Natural killer cell (primary cell): ENCODE measurements at regions not wholly inside any gene's neighbourhood (a gene's known extent, or its start where the extent isn't known, plus 50 kb on each side); places are given as distances from the start of the nearest gene placed in this dataset.

ENCODE experiments used
- ATAC-seq, 3 donors: fragments of 150-1000 bp in 2 of 3; fragments of 200-7000 bp in 1 of 3; cut with Tn5 transposase; 1 replicate in 1 of 3; 2 replicates in 2 of 3; pipeline ENCODE4 v1.10.0; 2021; ENCODE audit warnings: mild to moderate bottlenecking in 2 of 3, moderate library complexity in 2 of 3
- DNase-seq, 2 donors: peaks; one replicate each; pipeline versions ENCODE4 v3.0.0 to v3.0.0-alpha.2; 2013 to 2021; ENCODE audit warnings: mixed read lengths in 1 of 2
- H3K27ac ChIP-seq: one replicate; pipeline ENCODE4 v1.5.1; 2013; ENCODE audit warnings: mild to moderate bottlenecking, low read length
- H3K27me3 ChIP-seq: one replicate; pipeline ENCODE4 v1.6.1; 2013; ENCODE audit warnings: low read length; ENCODE audit not compliant: control insufficient read depth, insufficient read depth
- H3K36me3 ChIP-seq: one replicate; pipeline ENCODE4 v1.6.1; 2013; ENCODE audit warnings: low read length; ENCODE audit not compliant: control insufficient read depth, insufficient read depth
- H3K4me1 ChIP-seq: one replicate; pipeline ENCODE4 v1.6.1; 2013; ENCODE audit warnings: low read length; ENCODE audit not compliant: control insufficient read depth, insufficient read depth
- H3K4me3 ChIP-seq: one replicate; pipeline ENCODE4 v1.5.1; 2013; ENCODE audit warnings: low read length
- H3K9me3 ChIP-seq: one replicate; pipeline ENCODE4 v1.6.1; 2013; ENCODE audit warnings: low read length; ENCODE audit not compliant: control insufficient read depth, insufficient read depth
- H3K27ac Mint-ChIP-seq, 2 donors: one replicate each; pipeline ENCODE4 v1.8.0; 2022; ENCODE audit warnings: mild to moderate bottlenecking in 2 of 2, mixed read lengths in 2 of 2, moderate library complexity in 1 of 2
- H3K27me3 Mint-ChIP-seq, 2 donors: one replicate each; pipeline ENCODE4 v1.8.0; 2022; ENCODE audit warnings: low read depth in 2 of 2, mixed read lengths in 2 of 2
- H3K36me3 Mint-ChIP-seq: one replicate; pipeline ENCODE4 v1.8.0; 2022; ENCODE audit warnings: mixed read lengths
- H3K4me1 Mint-ChIP-seq, 2 donors: one replicate each; pipeline ENCODE4 v1.8.0; 2022; ENCODE audit warnings: mixed read lengths in 2 of 2
- H3K4me3 Mint-ChIP-seq: one replicate; pipeline ENCODE4 v1.8.0; 2022; ENCODE audit warnings: mild to moderate bottlenecking, moderate library complexity, mixed read lengths
- H3K9me3 Mint-ChIP-seq, 2 donors: one replicate each; pipeline ENCODE4 v1.8.0; 2022; ENCODE audit warnings: mixed read lengths in 2 of 2
- CTCF ChIP-seq: fragments of 200-600 bp; IDR thresholded peaks from one replicate; pipeline ENCODE4 v1.8.0; 2022; ENCODE audit warnings: antibody characterized with exemption
- WGBS: methylation state at CpG from one replicate; pipeline ENCODE4 v1.1.7; 2013; ENCODE audit warnings: missing lambda C conversion rate; ENCODE audit not compliant: insufficient coverage; 5-methylcytosine and 5-hydroxymethylcytosine counted together
- intact Hi-C: fragments of 100-400 bp; cut with micrococcal nuclease; formaldehyde crosslinking; loops from one replicate; pipeline ENCODE4 v1.14.2; 2022

DNA sequence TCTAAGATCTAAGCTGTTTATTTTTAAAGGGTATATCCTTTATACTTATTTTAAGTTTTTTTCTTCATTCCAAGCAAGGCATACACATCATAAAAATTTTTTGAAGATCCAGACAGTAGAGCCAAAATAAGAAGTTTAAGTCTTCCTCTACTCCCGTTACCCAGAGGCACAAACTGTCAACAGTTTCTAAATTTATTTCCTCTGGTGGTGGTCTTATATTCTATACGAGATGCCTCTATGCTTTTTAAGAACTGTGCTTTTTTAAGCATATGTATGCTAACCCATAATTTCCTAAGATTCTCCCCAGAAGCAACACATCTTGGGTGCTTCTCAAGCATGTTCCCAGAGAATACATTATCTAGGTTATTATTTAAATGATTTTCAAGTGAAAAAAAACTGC lies 383.6 kb downstream of the COG6 start:
- intact Hi-C loops = no loop called here

GRCh38 chr13:40042991-40043390 lies 387.5 kb downstream of the COG6 start:
- H3K4me3 Mint-ChIP-seq = no peak overlapping the region

More for the DNA sequence above, 383.6 kb downstream of the COG6 start:
- Mint-ChIP-seq H3K27me3 (peaks cover 20 to 52% of the 10 kb centered on the region in 2 donors), H3K4me3 (no peak overlapping the region), H3K4me1 (no peaks in the 10 kb centered on the region), H3K36me3 (no peaks in the 10 kb centered on the region), H3K9me3 (no peaks in the 10 kb centered on the region), H3K27ac (no peak overlapping the region)
- H3K9me3 ChIP-seq = no peaks in the 10 kb centered on the region
- H3K27ac ChIP-seq = no peak overlapping the region
- no peaks in the 10 kb centered on the region for H3K36me3 ChIP-seq
- no peak for DNase-seq
- no peak overlapping the region for H3K4me3 ChIP-seq
- no CpG with 5 or more reads among the region's 2 CpGs for WGBS
- no peak for ATAC-seq
- no peaks in the 10 kb centered on the region for H3K4me1 ChIP-seq
- no peak for TF ChIP-seq CTCF
- no peaks in the 10 kb centered on the region for H3K27me3 ChIP-seq

DNA sequence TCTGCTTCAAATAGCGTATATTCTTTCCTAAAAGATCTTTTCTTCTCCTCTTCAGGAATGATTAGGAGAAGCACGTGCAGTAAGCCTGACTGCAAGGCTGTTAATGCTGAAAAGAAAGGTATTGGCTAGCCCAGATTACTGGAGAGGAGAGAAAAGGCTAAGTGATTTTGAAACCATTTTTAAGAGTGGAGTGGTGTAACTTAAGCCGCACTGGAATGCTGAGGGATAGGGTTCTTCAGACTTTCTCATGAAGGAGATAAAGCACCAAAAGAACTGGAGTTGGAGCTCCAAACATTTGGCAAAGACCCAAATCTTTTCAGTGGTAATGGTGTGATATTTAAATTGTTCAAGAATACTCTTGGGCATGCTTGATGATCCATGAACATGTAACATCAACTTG lies 388.3 kb downstream of the COG6 start:
- Histone ChIP-seq H3K4me3 (no peak overlapping the region), H3K27ac (no peak overlapping the region), H3K4me1 (no peaks in the 10 kb centered on the region), H3K9me3 (no peaks in the 10 kb centered on the region), H3K36me3 (no peaks in the 10 kb centered on the region), H3K27me3 (peaks cover 7% of the 10 kb centered on the region)
- no peak for TF ChIP-seq CTCF
- intact Hi-C loops = no loop called here
- DNase-seq (no peak), ATAC-seq (no peak)
- Mint-ChIP-seq H3K4me3 (no peak overlapping the region), H3K4me1 (no peaks in the 10 kb centered on the region), H3K27ac (no peak overlapping the region), H3K9me3 (no peaks in the 10 kb centered on the region), H3K36me3 (no peaks in the 10 kb centered on the region), H3K27me3 (peaks cover 12 to 51% of the 10 kb centered on the region in 2 donors)
- WGBS = 99% methylated on average over 3 of the region's 3 CpGs

More at GRCh38 chr13:40042991-40043390, 387.5 kb downstream of the COG6 start:
- Histone ChIP-seq H3K27ac (no peak overlapping the region), H3K4me3 (no peak overlapping the region), H3K36me3 (no peaks in the 10 kb centered on the region), H3K27me3 (peaks cover 6% of the 10 kb centered on the region), H3K4me1 (no peaks in the 10 kb centered on the region), H3K9me3 (no peaks in the 10 kb centered on the region)
- DNase-seq = no peak
- TF ChIP-seq CTCF = no peak
- no peak for ATAC-seq
- 70% methylated on average over 2 of the region's 3 CpGs for WGBS
- Mint-ChIP-seq H3K27ac (no peak overlapping the region), H3K27me3 (peaks cover 17 to 53% of the 10 kb centered on the region in 2 donors), H3K9me3 (no peaks in the 10 kb centered on the region), H3K36me3 (no peaks in the 10 kb centered on the region), H3K4me1 (no peaks in the 10 kb centered on the region)
- intact Hi-C loops = no loop called here

- no peak overlapping the region for H3K27ac ChIP-seq
- no peak for DNase-seq
- no peaks in the 10 kb centered on the region for H3K4me1 ChIP-seq
- Mint-ChIP-seq H3K4me1 (no peaks in the 10 kb centered on the region), H3K4me3 (no peak overlapping the region), H3K36me3 (no peaks in the 10 kb centered on the region), H3K27ac (no peak overlapping the region), H3K27me3 (peaks cover 18 to 36% of the 10 kb centered on the region in 2 donors), H3K9me3 (no peaks in the 10 kb centered on the region)
- WGBS = 76% methylated on average over 5 of the region's 5 CpGs
- ATAC-seq = no peak
- no peak overlapping the region for H3K4me3 ChIP-seq
- no peaks in the 10 kb centered on the region for H3K9me3 ChIP-seq
- H3K27me3 ChIP-seq = peaks cover 7% of the 10 kb centered on the region
- no peak for TF ChIP-seq CTCF
- intact Hi-C loops = no loop called here
- H3K36me3 ChIP-seq = no peaks in the 10 kb centered on the region
Measured at GRCh38 chr13:40047322-40047771, 391.9 kb downstream of the COG6 start.
